ENCODE measurements at regions not wholly inside any gene's neighbourhood (a gene's known extent, or its start where the extent isn't known, plus 50 kb on each side); places are given as distances from the start of the nearest gene placed in this dataset.

DNA sequence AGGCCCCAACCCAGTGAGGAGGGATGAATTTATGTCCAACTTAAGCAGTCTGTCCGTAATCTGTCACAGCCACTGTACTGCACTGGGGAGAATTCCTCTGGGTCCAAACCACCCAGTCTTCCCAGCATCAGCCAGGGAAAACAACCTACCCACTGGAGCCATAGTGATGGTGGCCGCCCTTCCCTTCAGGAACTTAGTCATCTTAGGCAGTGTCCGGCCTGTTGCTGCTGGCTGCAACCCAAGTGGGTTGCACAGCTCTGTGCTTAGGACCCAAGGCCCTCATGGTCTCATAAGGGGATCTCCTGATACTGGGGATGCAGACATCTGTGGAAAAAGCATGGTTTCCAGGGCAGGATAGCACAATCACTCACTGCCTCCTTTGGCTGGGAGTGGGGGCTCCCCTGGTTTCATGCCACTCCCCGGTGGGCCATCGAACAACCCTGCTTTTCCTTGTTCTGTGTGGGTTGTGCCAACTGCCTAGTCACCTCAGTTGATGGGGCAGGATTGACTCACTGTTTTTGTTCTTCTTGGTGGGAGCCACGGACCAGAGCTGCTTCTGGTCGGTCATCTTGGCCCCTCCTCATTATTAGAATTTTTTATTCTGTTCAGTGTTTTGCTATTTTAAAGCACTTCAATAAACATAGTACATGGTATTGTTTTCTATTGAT lies 591.9 kb downstream of the DOK5 start:
- no peaks in the 10 kb centered on the region for H3K27me3 ChIP-seq (ENCODE audit: insufficient read depth)
- H3K4me1 ChIP-seq (ENCODE audit: insufficient read depth) = no peaks in the 10 kb centered on the region
- H4K20me1 ChIP-seq (replicated peaks; ENCODE audit: insufficient read depth) = no peaks in the 10 kb centered on the region
- peaks cover 91% of the 10 kb centered on the region for H3K9me3 Mint-ChIP-seq
- H3K27ac ChIP-seq (ENCODE audit: low read depth) = no peak overlapping the region
- TF ChIP-seq ZNF114 (CRISPR knock-in tag; IDR thresholded peaks at IDR 0.05) = no peak
- TF ChIP-seq CREB1 (CRISPR knock-in tag; IDR thresholded peaks at IDR 0.05; ENCODE audit: low read depth) = no peak
- no peaks in the 10 kb centered on the region for H3K4me1 Mint-ChIP-seq
- no peaks in the 10 kb centered on the region for H3K9me2 ChIP-seq (ENCODE audit: insufficient read depth)
- H3K4me3 ChIP-seq = no peak overlapping the region
- H3K27ac Mint-ChIP-seq = no peak overlapping the region
- DNase-seq (ENCODE audit: low spot score) (no peak), ATAC-seq (no peak)
- no peak overlapping the region for H2AFZ ChIP-seq
- no peaks in the 10 kb centered on the region for H3F3A ChIP-seq (replicated peaks; ENCODE audit: low read depth)
- H3K27me3 Mint-ChIP-seq (ENCODE audit: insufficient read depth, low read depth, poor library complexity) = peaks cover 4% of the 10 kb centered on the region
- H3K36me3 ChIP-seq (ENCODE audit: insufficient read depth) = peaks cover 27% of the 10 kb centered on the region
- H3K4me3 Mint-ChIP-seq = no peak overlapping the region
- H3K79me2 ChIP-seq (replicated peaks; ENCODE audit: insufficient read depth) = no peaks in the 10 kb centered on the region
- H3K4me2 ChIP-seq = no peak overlapping the region
- H3K36me3 Mint-ChIP-seq (ENCODE audit: low read depth) = peaks cover 31% of the 10 kb centered on the region

DNA sequence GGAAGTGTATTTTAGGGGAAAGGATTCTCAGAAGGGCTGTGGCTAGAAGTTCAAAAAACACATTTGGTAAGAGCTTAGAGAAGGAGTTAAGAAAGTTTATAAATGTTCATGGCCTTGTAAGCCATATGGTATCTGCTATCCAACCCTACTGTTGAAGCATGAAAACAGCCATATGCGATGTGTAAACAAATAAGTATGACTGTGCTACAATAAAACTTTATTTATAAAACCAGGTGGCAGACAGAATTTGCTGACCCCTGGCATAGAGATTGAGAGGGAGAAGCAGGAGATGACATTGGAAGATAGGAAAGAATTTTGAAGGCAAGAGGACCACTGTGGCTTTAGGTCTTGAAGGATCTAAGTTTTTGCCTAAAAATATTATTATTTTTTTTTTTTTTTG lies 583.5 kb downstream of the DOK5 start:
- Histone ChIP-seq H3F3A (replicated peaks; ENCODE audit: low read depth) (no peaks in the 10 kb centered on the region), H3K27ac (ENCODE audit: low read depth) (no peak overlapping the region), H3K27me3 (ENCODE audit: insufficient read depth) (no peaks in the 10 kb centered on the region), H3K4me3 (no peak overlapping the region), H3K4me2 (no peak overlapping the region), H3K4me1 (ENCODE audit: insufficient read depth) (no peaks in the 10 kb centered on the region), H4K20me1 (replicated peaks; ENCODE audit: insufficient read depth) (no peaks in the 10 kb centered on the region), H3K79me2 (replicated peaks; ENCODE audit: insufficient read depth) (no peaks in the 10 kb centered on the region), H3K36me3 (ENCODE audit: insufficient read depth) (peaks cover 25% of the 10 kb centered on the region; the same call in 1 of the 2 replicates), H2AFZ (no peak overlapping the region), H3K9me2 (ENCODE audit: insufficient read depth) (no peaks in the 10 kb centered on the region)
- peaks cover 31% of the 10 kb centered on the region for H3K36me3 Mint-ChIP-seq (ENCODE audit: low read depth)
- no peak overlapping the region for H3K4me3 Mint-ChIP-seq
- no peak overlapping the region for H3K27ac Mint-ChIP-seq
- ATAC-seq = no peak
- no peaks in the 10 kb centered on the region for H3K4me1 Mint-ChIP-seq
- H3K9me3 Mint-ChIP-seq = peaks cover 98% of the 10 kb centered on the region
- peaks cover 2% of the 10 kb centered on the region for H3K27me3 Mint-ChIP-seq (ENCODE audit: insufficient read depth, low read depth, poor library complexity)
- no peak for DNase-seq (ENCODE audit: low spot score)
- no peak for TF ChIP-seq ZNF114 (CRISPR knock-in tag; IDR thresholded peaks at IDR 0.05)
- no peak for TF ChIP-seq NANOG (IDR thresholded peaks at IDR 0.05; ENCODE audit: borderline replicate concordance)
- TF ChIP-seq, protein P1, sequence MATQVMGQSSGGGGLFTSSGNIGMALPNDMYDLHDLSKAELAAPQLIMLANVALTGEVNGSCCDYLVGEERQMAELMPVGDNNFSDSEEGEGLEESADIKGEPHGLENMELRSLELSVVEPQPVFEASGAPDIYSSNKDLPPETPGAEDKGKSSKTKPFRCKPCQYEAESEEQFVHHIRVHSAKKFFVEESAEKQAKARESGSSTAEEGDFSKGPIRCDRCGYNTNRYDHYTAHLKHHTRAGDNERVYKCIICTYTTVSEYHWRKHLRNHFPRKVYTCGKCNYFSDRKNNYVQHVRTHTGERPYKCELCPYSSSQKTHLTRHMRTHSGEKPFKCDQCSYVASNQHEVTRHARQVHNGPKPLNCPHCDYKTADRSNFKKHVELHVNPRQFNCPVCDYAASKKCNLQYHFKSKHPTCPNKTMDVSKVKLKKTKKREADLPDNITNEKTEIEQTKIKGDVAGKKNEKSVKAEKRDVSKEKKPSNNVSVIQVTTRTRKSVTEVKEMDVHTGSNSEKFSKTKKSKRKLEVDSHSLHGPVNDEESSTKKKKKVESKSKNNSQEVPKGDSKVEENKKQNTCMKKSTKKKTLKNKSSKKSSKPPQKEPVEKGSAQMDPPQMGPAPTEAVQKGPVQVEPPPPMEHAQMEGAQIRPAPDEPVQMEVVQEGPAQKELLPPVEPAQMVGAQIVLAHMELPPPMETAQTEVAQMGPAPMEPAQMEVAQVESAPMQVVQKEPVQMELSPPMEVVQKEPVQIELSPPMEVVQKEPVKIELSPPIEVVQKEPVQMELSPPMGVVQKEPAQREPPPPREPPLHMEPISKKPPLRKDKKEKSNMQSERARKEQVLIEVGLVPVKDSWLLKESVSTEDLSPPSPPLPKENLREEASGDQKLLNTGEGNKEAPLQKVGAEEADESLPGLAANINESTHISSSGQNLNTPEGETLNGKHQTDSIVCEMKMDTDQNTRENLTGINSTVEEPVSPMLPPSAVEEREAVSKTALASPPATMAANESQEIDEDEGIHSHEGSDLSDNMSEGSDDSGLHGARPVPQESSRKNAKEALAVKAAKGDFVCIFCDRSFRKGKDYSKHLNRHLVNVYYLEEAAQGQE (IDR thresholded peaks at IDR 0.05; ENCODE audit: unreplicated experiment) = no peak
- TF ChIP-seq EZH2 (IDR thresholded peaks at IDR 0.05; ENCODE audit: low read depth, unreplicated experiment) = no peak
- TF ChIP-seq POLR2AphosphoS5 (IDR thresholded peaks at IDR 0.05; ENCODE audit: low read depth) = no peak
- no peak for TF ChIP-seq STAT1 (IDR thresholded peaks at IDR 0.05; ENCODE audit: unreplicated experiment)
- no peak for TF ChIP-seq ZNF331 (CRISPR knock-in tag; IDR thresholded peaks at IDR 0.05; ENCODE audit: low read depth)
- no peak for TF ChIP-seq CREB1 (CRISPR knock-in tag; IDR thresholded peaks at IDR 0.05; ENCODE audit: low read depth)
- TF ChIP-seq, protein P2, sequence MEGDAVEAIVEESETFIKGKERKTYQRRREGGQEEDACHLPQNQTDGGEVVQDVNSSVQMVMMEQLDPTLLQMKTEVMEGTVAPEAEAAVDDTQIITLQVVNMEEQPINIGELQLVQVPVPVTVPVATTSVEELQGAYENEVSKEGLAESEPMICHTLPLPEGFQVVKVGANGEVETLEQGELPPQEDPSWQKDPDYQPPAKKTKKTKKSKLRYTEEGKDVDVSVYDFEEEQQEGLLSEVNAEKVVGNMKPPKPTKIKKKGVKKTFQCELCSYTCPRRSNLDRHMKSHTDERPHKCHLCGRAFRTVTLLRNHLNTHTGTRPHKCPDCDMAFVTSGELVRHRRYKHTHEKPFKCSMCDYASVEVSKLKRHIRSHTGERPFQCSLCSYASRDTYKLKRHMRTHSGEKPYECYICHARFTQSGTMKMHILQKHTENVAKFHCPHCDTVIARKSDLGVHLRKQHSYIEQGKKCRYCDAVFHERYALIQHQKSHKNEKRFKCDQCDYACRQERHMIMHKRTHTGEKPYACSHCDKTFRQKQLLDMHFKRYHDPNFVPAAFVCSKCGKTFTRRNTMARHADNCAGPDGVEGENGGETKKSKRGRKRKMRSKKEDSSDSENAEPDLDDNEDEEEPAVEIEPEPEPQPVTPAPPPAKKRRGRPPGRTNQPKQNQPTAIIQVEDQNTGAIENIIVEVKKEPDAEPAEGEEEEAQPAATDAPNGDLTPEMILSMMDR (conservative IDR thresholded peaks at IDR 0.05; ENCODE audit: low read depth in 2 of 2) = no peak
- TF ChIP-seq JUNB (IDR thresholded peaks at IDR 0.05; ENCODE audit: unreplicated experiment) = no peak
- TF ChIP-seq, protein P3, sequence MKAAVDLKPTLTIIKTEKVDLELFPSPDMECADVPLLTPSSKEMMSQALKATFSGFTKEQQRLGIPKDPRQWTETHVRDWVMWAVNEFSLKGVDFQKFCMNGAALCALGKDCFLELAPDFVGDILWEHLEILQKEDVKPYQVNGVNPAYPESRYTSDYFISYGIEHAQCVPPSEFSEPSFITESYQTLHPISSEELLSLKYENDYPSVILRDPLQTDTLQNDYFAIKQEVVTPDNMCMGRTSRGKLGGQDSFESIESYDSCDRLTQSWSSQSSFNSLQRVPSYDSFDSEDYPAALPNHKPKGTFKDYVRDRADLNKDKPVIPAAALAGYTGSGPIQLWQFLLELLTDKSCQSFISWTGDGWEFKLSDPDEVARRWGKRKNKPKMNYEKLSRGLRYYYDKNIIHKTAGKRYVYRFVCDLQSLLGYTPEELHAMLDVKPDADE (IDR thresholded peaks at IDR 0.05) = no peak

All from GM23338 (cell line).